HFF-Myc (cell line): ENCODE measurements at regions not wholly inside any gene's neighbourhood (a gene's known extent, or its start where the extent isn't known, plus 50 kb on each side); places are given as distances from the start of the nearest gene placed in this dataset.

ENCODE experiments used
- DNase-seq: peaks from one replicate; pipeline ENCODE4 v3.0.0-alpha.2; 2011; ENCODE audit warnings: low read depth; ENCODE audit errors: extremely low read depth
- H3K4me3 ChIP-seq: replicated peaks from 2 replicates; pipeline ENCODE4 v1.5.1; 2011; ENCODE audit warnings: low read depth, mild to moderate bottlenecking, control low read depth, low read length
- TF ChIP-seq, protein P1 (sequence below): IDR thresholded peaks from 2 replicates; pipeline ENCODE4 v1.5.1; 2012; ENCODE audit warnings: mild to moderate bottlenecking, low read depth, low read length, control low read depth; ENCODE audit errors: missing control alignments

DNA sequence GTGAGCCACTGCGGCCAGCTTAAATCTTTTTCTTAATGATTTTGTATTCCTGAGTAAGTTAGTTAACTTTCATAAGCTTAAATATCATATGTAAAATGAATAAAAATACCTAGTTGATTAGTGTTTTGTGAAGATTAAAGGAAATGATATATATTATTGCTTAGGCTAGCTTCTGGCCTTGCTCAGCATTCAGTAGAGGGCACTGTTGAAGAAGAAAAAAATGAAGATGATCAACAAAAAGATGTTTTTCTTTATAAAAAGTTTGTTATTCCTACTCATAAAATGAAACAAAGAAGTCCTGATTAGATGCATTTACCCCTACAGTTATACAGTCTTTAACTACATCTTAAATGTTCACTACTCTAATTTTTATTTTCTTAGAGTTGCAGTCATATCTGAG, 797.7 kb downstream of the RAPGEF2 start:
- TF ChIP-seq, protein P1, sequence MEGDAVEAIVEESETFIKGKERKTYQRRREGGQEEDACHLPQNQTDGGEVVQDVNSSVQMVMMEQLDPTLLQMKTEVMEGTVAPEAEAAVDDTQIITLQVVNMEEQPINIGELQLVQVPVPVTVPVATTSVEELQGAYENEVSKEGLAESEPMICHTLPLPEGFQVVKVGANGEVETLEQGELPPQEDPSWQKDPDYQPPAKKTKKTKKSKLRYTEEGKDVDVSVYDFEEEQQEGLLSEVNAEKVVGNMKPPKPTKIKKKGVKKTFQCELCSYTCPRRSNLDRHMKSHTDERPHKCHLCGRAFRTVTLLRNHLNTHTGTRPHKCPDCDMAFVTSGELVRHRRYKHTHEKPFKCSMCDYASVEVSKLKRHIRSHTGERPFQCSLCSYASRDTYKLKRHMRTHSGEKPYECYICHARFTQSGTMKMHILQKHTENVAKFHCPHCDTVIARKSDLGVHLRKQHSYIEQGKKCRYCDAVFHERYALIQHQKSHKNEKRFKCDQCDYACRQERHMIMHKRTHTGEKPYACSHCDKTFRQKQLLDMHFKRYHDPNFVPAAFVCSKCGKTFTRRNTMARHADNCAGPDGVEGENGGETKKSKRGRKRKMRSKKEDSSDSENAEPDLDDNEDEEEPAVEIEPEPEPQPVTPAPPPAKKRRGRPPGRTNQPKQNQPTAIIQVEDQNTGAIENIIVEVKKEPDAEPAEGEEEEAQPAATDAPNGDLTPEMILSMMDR: no peak
- no peak for DNase-seq
- H3K4me3 ChIP-seq: no peak overlapping the region

DNA sequence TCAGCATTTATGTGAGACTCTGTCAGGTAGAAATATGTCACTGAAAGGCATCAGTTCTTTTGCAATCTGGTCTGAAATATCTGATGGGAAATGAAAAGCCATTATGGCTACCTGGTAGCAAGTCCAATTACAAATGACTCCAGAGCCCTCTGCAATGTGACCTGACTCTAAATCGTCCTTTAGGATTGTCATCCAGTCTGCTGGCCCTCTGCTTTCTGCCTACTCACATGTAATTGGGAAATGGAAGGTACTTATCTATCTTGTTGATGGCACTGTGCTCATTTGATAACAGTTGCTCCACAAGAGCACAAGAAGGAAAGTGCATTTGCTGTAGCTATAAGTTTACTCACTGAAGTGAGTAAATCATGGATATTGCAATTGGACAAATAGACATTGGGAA, 799.8 kb downstream of the RAPGEF2 start:
- TF ChIP-seq, protein P1: no peak
- no peak for DNase-seq
- no peak overlapping the region for H3K4me3 ChIP-seq

DNA sequence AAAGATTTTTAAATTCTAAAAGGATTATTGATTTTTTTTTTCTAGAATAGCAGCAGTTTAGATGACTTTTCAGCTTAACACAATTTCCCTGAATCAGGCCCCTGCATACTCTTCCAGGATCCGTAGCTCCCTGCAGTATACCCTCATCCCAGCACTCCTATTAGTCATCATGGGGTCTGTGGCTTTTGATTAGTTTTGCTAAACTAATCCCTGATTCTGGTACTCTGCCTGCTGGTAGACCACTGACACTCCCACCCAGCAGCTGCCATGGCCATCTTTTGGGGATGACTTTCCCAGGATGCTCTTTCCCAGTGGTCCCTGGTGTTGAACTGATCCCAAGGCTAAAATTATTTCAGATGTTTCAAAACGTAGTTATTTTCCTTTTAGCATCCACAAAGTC, 802.0 kb downstream of the RAPGEF2 start:
- no peak for DNase-seq
- TF ChIP-seq, protein P1: no peak
- no peak overlapping the region for H3K4me3 ChIP-seq

DNA sequence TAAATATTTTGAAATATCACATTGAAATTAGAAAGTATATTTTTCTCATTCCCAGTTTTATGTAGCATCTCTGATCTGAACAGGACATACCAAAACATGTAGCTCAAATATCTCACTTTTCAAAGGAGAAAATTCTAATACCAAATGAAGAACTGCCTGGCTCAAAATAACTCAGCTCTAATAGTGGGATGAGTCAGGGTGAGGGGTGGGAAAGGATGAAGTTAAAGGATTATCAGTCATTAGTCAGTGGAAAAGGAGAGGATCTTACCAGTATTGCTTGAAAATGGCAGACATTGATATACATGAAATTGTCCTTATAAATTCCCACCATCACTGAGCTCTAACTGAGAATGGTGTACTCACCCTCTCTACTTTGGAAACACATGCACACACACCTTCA, 803.2 kb downstream of the RAPGEF2 start:
- no peak overlapping the region for H3K4me3 ChIP-seq
- TF ChIP-seq, protein P1: no peak
- no peak for DNase-seq

DNA sequence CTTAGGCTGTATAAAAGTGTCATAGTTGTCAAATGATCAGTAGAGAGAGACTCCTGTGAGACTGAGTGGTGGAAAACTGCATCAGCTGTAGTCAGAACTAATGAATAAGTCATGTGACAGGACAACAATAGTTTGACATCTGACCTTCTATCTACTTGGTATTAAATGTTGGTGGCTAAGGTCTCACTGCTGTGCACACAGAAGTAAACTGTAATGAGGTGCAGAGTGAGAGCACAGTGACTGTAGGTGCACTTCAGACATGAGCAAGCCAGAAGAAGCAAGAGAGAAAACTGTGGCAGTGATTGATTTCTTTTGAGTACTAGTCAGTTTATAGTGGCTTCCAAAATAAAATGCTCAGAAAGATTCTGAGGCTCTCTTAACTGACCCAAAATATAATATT, 803.6 kb downstream of the RAPGEF2 start:
- TF ChIP-seq, protein P1: no peak
- no peak overlapping the region for H3K4me3 ChIP-seq
- no peak for DNase-seq

DNA sequence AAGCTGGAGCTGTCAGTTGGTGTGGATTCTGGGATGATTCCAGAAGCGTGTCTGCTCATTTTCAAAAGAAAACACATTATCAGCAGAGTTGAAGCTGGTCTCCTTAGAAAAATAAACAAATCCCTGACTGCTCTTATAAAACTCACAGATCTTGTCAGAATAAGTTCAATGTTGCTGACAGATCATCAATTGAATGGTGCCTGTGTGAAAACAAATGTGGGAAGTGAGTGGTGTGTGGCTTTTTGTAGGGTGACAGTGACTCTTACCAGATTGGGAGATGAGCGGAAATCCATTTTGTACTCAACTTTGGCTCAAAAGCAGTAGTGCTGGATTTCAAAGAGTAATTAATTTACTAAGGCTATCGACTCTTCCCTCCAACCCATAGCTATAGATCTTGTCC, 807.8 kb downstream of the RAPGEF2 start:
- TF ChIP-seq, protein P1: no peak
- no peak for DNase-seq
- H3K4me3 ChIP-seq: no peak overlapping the region

DNA sequence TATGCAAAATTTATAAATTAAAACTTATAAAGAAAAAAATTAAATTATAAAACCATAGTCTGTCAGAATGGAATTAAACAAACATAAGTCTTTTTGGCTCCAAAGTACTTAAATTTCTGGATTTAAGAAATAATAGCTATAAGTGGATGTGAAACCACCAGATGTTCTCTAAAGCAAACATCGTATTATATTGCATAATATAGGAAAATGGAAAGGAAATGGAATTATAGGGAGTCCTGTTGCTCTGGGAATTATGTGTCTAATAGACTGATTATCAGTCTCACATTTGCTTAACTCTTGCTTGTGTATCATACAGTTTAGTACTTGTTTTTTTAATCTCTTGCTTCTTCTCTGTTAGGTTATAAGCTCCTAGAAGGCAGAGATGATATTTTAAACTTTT, 819.2 kb downstream of the RAPGEF2 start:
- no peak for DNase-seq
- no peak overlapping the region for H3K4me3 ChIP-seq
- TF ChIP-seq, protein P1: no peak
